Heart right ventricle (tissue), 16 donors: ENCODE measurements at regions not wholly inside any gene's neighbourhood (a gene's known extent, or its start where the extent isn't known, plus 50 kb on each side); places are given as distances from the start of the nearest gene placed in this dataset.

Experiments
- ATAC-seq, 8 donors: fragments of 200-7000 bp; cut with Tn5 transposase; one replicate each; pipeline ENCODE4 v1.9.1; 2020; ENCODE audit warnings: mild to moderate bottlenecking in 8 of 8, moderate library complexity in 8 of 8, moderate number of reproducible peaks in 1 of 8
- DNase-seq, 2 donors: peaks; one replicate each; pipeline ENCODE4 v3.0.0-alpha.2; 2020
- H3K27ac ChIP-seq, 10 donors: fragments of 200-600 bp; sonication (generic) in 2 of 10; one replicate each; pipeline versions ENCODE4 v1.5.0 to v1.8.0; 2020 to 2022; ENCODE audit warnings: mild to moderate bottlenecking in 3 of 10
- H3K27me3 ChIP-seq, 7 donors: fragments of 200-600 bp; one replicate each; pipeline ENCODE4 v1.8.0; 2021 to 2022; ENCODE audit warnings: mild to moderate bottlenecking in 2 of 7
- H3K36me3 ChIP-seq, 9 donors: fragments of 200-600 bp; sonication (generic) in 1 of 9; one replicate each; pipeline versions ENCODE4 v1.5.0 to v1.8.0; 2020 to 2022; ENCODE audit warnings: mild to moderate bottlenecking in 2 of 9
- H3K4me1 ChIP-seq, 9 donors: fragments of 200-600 bp; sonication (generic) in 1 of 9; one replicate each; pipeline versions ENCODE4 v1.5.0 to v1.8.0; 2020 to 2022; ENCODE audit warnings: mild to moderate bottlenecking in 4 of 9
- H3K4me3 ChIP-seq, 10 donors: fragments of 200-600 bp; sonication (generic) in 2 of 10; one replicate each; pipeline versions ENCODE4 v1.5.0 to v1.8.0; 2020 to 2022; ENCODE audit warnings: mild to moderate bottlenecking in 7 of 10, moderate library complexity in 2 of 10
- H3K9me3 ChIP-seq, 11 donors: fragments of 200-600 bp in 10 of 11; sonication (generic) in 2 of 11; one replicate each; pipeline versions ENCODE4 v1.5.0 to v1.8.0; 2013 to 2022; ENCODE audit warnings: mild to moderate bottlenecking in 2 of 11, control low read depth in 1 of 11, moderate library complexity in 1 of 11
- WGBS, 2 donors: extraction: QIAGEN DNeasy Blood & Tissue Kit; methylation state at CpG; one replicate each; pipeline ENCODE4 v1.1.7; 2013; ENCODE audit warnings: inconsistent platforms in 1 of 2; 5-methylcytosine and 5-hydroxymethylcytosine counted together
- intact Hi-C, 10 donors: fragments of 100-400 bp; cut with DNase I; formaldehyde crosslinking; loops; one replicate each; pipeline versions ENCODE4 v1.11.1 to v1.14.2; 2022
- TF ChIP-seq, protein P1 (sequence below), 9 donors: fragments of 200-600 bp; sonication (generic) in 2 of 9; IDR thresholded peaks; one replicate each; pipeline versions ENCODE4 v1.5.0 to v1.8.0; 2021 to 2022; ENCODE audit warnings: antibody characterized with exemption in 9 of 9, mild to moderate bottlenecking in 5 of 9, moderate library complexity in 1 of 9
- donor health status: Arrhythmogenic right ventricular cardiomyopathy.
- donor health status: ischemic (EF 13 %, LVEDD 7.1; RV severe dilation, severe dysfunction).
- donor health status: healthy with polysubstance abuse.
- donor health status: DM: no; HTN: yes; CAD: no.
- donor health status: DM: no; HTN: no; CAD: no.
- donor health status: ischemic (EF 25% LVEDD 6.9; RV normal size, moderate dysfunction).
- donor health status: ischemic (EF 25% LVEDD 5.7; RV mildly dilated, moderate dysfunction).
- donor health status: healthy.
- donor health status: DM: yes; HTN: yes; CAD: no.
- donor health status: Ischemic cardiomyopathy.
- donor health status: ischemic (EF 35%, LVEDD 5.7; RV mildly dilated, moderate dysfunction).
- donor health status: nonischemic (EF 11% LVEDD 7.7; RV severe dilation, severe dysfunction).
- donor health status: DM: yes; HTN: yes; CAD: no.
- donor health status: PGD.
- donor health status: ischemic (EF 29% LVEDD 5.4; RV normal size, mild dysfunction).
- donor health status: nonischemic (EF 23%, LVEDD 6.1; RV moderate dilation, normal function).

DNA sequence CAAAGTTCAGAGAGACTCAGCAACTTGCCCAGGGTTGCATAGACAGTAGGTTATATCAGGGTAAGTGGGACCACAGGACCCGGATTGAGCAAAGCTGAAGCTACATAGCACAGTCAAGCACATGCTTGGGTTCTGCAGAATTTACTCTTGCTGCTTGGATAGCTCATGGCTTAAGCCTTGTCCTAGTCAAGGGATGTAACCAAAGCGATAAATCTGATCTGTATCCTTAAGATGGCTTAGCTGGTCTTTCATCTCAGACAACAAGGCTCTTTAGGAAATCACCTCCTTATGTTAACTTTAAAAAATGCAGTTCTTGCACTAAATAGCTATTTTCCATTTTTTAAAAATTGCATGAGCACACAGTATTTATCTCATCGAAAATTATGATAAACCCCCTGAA lies 158.5 kb downstream of the LPIN1 start:
- H3K27ac ChIP-seq = no peak overlapping the region
- no peak for ATAC-seq
- H3K4me1 ChIP-seq = peaks cover 0 to 35% (median 0%) of the 10 kb centered on the region in 9 donors
- DNase-seq = no peak
- intact Hi-C loops = no loop called here
- no peaks in the 10 kb centered on the region for H3K36me3 ChIP-seq
- no peaks in the 10 kb centered on the region for H3K27me3 ChIP-seq
- TF ChIP-seq, protein P1, sequence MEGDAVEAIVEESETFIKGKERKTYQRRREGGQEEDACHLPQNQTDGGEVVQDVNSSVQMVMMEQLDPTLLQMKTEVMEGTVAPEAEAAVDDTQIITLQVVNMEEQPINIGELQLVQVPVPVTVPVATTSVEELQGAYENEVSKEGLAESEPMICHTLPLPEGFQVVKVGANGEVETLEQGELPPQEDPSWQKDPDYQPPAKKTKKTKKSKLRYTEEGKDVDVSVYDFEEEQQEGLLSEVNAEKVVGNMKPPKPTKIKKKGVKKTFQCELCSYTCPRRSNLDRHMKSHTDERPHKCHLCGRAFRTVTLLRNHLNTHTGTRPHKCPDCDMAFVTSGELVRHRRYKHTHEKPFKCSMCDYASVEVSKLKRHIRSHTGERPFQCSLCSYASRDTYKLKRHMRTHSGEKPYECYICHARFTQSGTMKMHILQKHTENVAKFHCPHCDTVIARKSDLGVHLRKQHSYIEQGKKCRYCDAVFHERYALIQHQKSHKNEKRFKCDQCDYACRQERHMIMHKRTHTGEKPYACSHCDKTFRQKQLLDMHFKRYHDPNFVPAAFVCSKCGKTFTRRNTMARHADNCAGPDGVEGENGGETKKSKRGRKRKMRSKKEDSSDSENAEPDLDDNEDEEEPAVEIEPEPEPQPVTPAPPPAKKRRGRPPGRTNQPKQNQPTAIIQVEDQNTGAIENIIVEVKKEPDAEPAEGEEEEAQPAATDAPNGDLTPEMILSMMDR (IDR thresholded peaks at IDR 0.05) = no peak
- H3K4me3 ChIP-seq = no peak overlapping the region
- 78 to 82% methylated on average over 3 of the region's 3 CpGs for WGBS, 2 donors
- H3K9me3 ChIP-seq = peaks cover 0 to 15% (median 0%) of the 10 kb centered on the region in 11 donors

DNA sequence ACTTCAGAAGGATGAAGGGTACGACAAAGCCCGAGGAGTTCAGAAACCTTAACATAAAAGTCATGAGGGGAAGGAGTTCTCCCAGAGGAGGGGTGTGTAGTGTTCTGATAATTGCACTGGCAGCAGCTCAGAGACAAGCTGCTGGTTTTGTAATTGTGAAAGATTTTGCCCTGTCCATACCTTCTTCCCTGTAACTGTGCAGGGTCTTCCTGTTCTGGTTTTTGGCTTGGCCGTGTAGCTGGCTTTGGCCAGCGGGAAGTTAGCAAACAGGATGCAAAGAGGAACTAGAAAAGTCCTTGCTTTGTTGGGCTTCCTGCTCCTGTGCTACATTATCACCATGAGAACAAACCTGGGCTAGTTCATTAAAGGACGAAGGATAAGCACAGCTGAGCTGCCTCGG lies 160.8 kb downstream of the LPIN1 start:
- intact Hi-C loops = no loop called here

DNA sequence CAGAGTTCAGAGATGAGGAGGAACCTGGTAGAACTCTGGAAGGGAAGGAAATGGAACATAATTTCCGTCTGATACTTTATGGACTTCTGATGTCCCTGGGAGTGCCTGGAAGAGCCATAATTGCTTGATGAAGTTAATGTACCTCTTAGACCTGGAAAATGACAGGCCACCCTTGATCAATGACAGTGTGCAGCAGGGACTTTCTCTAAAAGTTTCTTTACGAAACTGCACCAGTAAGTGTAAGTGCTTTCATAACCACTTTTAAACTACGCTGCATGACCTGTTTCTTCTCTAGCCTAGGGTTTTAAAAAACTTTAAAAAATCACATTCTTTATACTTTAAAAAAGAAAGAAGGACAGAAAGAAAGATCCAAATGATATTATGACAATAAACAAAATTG lies 164.5 kb downstream of the LPIN1 start:
- 96 to 97% methylated on average over 3 of the region's 3 CpGs for WGBS, 2 donors
- H3K9me3 ChIP-seq = peaks cover 0 to 28% (median 8%) of the 10 kb centered on the region in 11 donors
- DNase-seq = no peak
- no peaks in the 10 kb centered on the region for H3K36me3 ChIP-seq
- no peak overlapping the region for H3K4me3 ChIP-seq
- H3K27ac ChIP-seq = no peak overlapping the region
- ATAC-seq = no peak
- H3K27me3 ChIP-seq = no peaks in the 10 kb centered on the region
- intact Hi-C loops = no loop called here
- TF ChIP-seq, protein P1 (IDR thresholded peaks at IDR 0.05) = no peak
- peaks cover 0 to 14% (median 0%) of the 10 kb centered on the region in 9 donors for H3K4me1 ChIP-seq

More for the DNA sequence above, 160.8 kb downstream of the LPIN1 start:
- TF ChIP-seq, protein P1 (IDR thresholded peaks at IDR 0.05) = no peak
- H3K27ac ChIP-seq = peak overlapping the region in 1 of 10 donors; percentile 44
- H3K4me3 ChIP-seq = no peak overlapping the region
- no peaks in the 10 kb centered on the region for H3K27me3 ChIP-seq
- H3K9me3 ChIP-seq = peaks cover 0 to 16% (median 0%) of the 10 kb centered on the region in 11 donors
- WGBS, 2 donors = 64 to 65% methylated on average over 6 of the region's 6 CpGs
- no peak for DNase-seq
- peak in 5 of 8 donors; percentile 42 to 59 (median 47) for ATAC-seq
- H3K36me3 ChIP-seq = no peaks in the 10 kb centered on the region
- H3K4me1 ChIP-seq = peaks cover 0 to 34% (median 0%) of the 10 kb centered on the region in 9 donors

DNA sequence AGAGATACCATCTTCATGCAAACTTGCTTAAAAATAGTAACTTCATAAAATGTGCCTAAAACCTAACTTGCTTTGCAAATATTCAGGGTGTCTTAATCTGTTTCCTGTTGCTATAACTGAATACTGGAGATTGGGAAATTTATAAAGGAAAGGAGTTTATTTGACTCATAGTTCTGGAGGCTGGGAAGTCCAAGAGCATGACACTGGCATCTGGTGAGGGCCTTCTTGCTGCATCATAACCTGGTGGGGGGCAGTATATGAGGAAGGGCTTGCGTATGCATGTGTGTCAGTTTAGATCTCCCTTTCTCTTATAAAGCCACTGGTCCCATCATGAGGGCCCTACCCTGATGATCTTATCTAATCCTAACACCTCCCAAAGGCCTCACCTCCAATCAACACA lies 166.5 kb downstream of the LPIN1 start:
- Histone ChIP-seq H3K27me3 (peaks cover 0 to 4% (median 0%) of the 10 kb centered on the region in 7 donors), H3K4me1 (peaks cover 0 to 1% (median 0%) of the 10 kb centered on the region in 9 donors), H3K9me3 (peaks cover 0 to 16% (median 4%) of the 10 kb centered on the region in 11 donors), H3K4me3 (no peak overlapping the region), H3K36me3 (no peaks in the 10 kb centered on the region), H3K27ac (no peak overlapping the region)
- TF ChIP-seq, protein P1 (IDR thresholded peaks at IDR 0.05) = no peak
- intact Hi-C loops = no loop called here
- WGBS, 2 donors = 97 to 100% methylated on average over 1 of the region's 1 CpG
- ATAC-seq (no peak), DNase-seq (no peak)
